BLaER1 treated with 17β-estradiol and CSF1 and Interleukin-3, amounts not matched to agents 10 nM and 100 nM (cell line): ENCODE measurements at regions not wholly inside any gene's neighbourhood (a gene's known extent, or its start where the extent isn't known, plus 50 kb on each side); places are given as distances from the start of the nearest gene placed in this dataset.

ENCODE experiments used
- H3K27ac ChIP-seq, 11 experiments: shearing (Covaris generic); formaldehyde crosslinking; 2 replicates each; pipeline ENCODE4 v1.8.1; 2022
- H3K27me3 ChIP-seq, 11 experiments: shearing (Covaris generic); formaldehyde crosslinking; 2 replicates each; pipeline ENCODE4 v1.8.1; 2022
- H3K36me3 ChIP-seq, 11 experiments: shearing (Covaris generic); formaldehyde crosslinking; 2 replicates each; pipeline ENCODE4 v1.8.1; 2022
- H3K4me1 ChIP-seq, 10 experiments: shearing (Covaris generic); formaldehyde crosslinking; 2 replicates each; pipeline ENCODE4 v1.8.1; 2022
- H3K4me2 ChIP-seq, 11 experiments: shearing (Covaris generic); formaldehyde crosslinking; 2 replicates each; pipeline ENCODE4 v1.8.1; 2022
- H3K4me3 ChIP-seq, 10 experiments: shearing (Covaris generic); formaldehyde crosslinking; 2 replicates each; pipeline ENCODE4 v1.8.1; 2022
- H3K9ac ChIP-seq, 11 experiments: shearing (Covaris generic); formaldehyde crosslinking; 2 replicates each; pipeline ENCODE4 v1.8.1; 2022
- H3K9me3 ChIP-seq, 11 experiments: shearing (Covaris generic); formaldehyde crosslinking; replicated peaks in 1 of 11; 2 replicates each; pipeline ENCODE4 v1.8.1; 2022
- H4K20me1 ChIP-seq, 11 experiments: shearing (Covaris generic); formaldehyde crosslinking; 2 replicates each; pipeline ENCODE4 v1.8.1; 2022
- Cebpa-rat ChIP-seq, 11 experiments: shearing (Covaris generic); IDR thresholded peaks; 2 replicates each; pipeline ENCODE4 v1.8.1; 2022

GRCh38 chr1:229867726-229868125, 199.3 kb upstream of the GALNT2 start:
- no peaks in the 10 kb centered on the region for H3K4me1 ChIP-seq

GRCh38 chr1:229869240-229869639, 197.8 kb upstream of the GALNT2 start:
- Histone ChIP-seq H3K4me1 (no peaks in the 10 kb centered on the region), H3K9me3 (peaks cover 0 to 10% (median 7%) of the 10 kb centered on the region in 11 experiments; a peak in 10 of 22 replicates), H3K27ac (no peak overlapping the region), H3K4me3 (no peak overlapping the region), H3K9ac (no peak overlapping the region), H3K4me2 (no peak overlapping the region), H3K36me3 (no peaks in the 10 kb centered on the region), H3K27me3 (no peaks in the 10 kb centered on the region), H4K20me1 (no peaks in the 10 kb centered on the region)
- TF ChIP-seq Cebpa-rat (IDR thresholded peaks at IDR 0.05) = no peak

More at GRCh38 chr1:229867726-229868125, 199.3 kb upstream of the GALNT2 start:
- peaks cover 0 to 11% (median 9%) of the 10 kb centered on the region in 11 experiments; a peak in 10 of 22 replicates for H3K9me3 ChIP-seq
- H3K27ac ChIP-seq = no peak overlapping the region
- TF ChIP-seq Cebpa-rat (IDR thresholded peaks at IDR 0.05) = no peak
- H3K27me3 ChIP-seq = no peaks in the 10 kb centered on the region
- H3K4me3 ChIP-seq = no peak overlapping the region
- no peaks in the 10 kb centered on the region for H4K20me1 ChIP-seq
- no peak overlapping the region for H3K9ac ChIP-seq
- H3K36me3 ChIP-seq = no peaks in the 10 kb centered on the region
- H3K4me2 ChIP-seq = no peak overlapping the region

- peaks cover 0 to 10% (median 7%) of the 10 kb centered on the region in 11 experiments; a peak in 10 of 22 replicates for H3K9me3 ChIP-seq
- no peak for TF ChIP-seq Cebpa-rat (IDR thresholded peaks at IDR 0.05)
- H3K9ac ChIP-seq = no peak overlapping the region
- H3K27ac ChIP-seq = no peak overlapping the region
- H3K36me3 ChIP-seq = no peaks in the 10 kb centered on the region
- no peaks in the 10 kb centered on the region for H4K20me1 ChIP-seq
- H3K4me1 ChIP-seq = no peaks in the 10 kb centered on the region
- no peak overlapping the region for H3K4me2 ChIP-seq
- no peak overlapping the region for H3K4me3 ChIP-seq
- H3K27me3 ChIP-seq = no peaks in the 10 kb centered on the region
These were observed 197.4 kb upstream of the GALNT2 start for GRCh38 chr1:229869687-229870086.

GRCh38 chr1:229870381-229870780, 196.7 kb upstream of the GALNT2 start:
- H3K9me3 ChIP-seq = peaks cover 0 to 4% (median 2%) of the 10 kb centered on the region in 11 experiments; a peak in 10 of 22 replicates
- no peaks in the 10 kb centered on the region for H3K27me3 ChIP-seq
- H4K20me1 ChIP-seq = no peaks in the 10 kb centered on the region
- no peak for TF ChIP-seq Cebpa-rat (IDR thresholded peaks at IDR 0.05)
- no peak overlapping the region for H3K4me2 ChIP-seq
- H3K27ac ChIP-seq = no peak overlapping the region
- H3K4me3 ChIP-seq = no peak overlapping the region
- H3K4me1 ChIP-seq = no peaks in the 10 kb centered on the region
- H3K36me3 ChIP-seq = no peaks in the 10 kb centered on the region
- no peak overlapping the region for H3K9ac ChIP-seq

GRCh38 chr1:229871078-229871676, 195.9 kb upstream of the GALNT2 start:
- H3K36me3 ChIP-seq = no peaks in the 10 kb centered on the region
- no peaks in the 10 kb centered on the region for H3K9me3 ChIP-seq
- no peaks in the 10 kb centered on the region for H3K4me1 ChIP-seq
- H3K4me3 ChIP-seq = no peak overlapping the region
- H3K27me3 ChIP-seq = no peaks in the 10 kb centered on the region
- H3K9ac ChIP-seq = no peak overlapping the region
- no peak for TF ChIP-seq Cebpa-rat (IDR thresholded peaks at IDR 0.05)
- no peak overlapping the region for H3K4me2 ChIP-seq
- H3K27ac ChIP-seq = no peak overlapping the region
- no peaks in the 10 kb centered on the region for H4K20me1 ChIP-seq

- Histone ChIP-seq H4K20me1 (no peaks in the 10 kb centered on the region), H3K4me1 (no peaks in the 10 kb centered on the region), H3K27ac (no peak overlapping the region), H3K36me3 (no peaks in the 10 kb centered on the region), H3K4me2 (no peak overlapping the region), H3K4me3 (no peak overlapping the region), H3K9me3 (no peaks in the 10 kb centered on the region), H3K9ac (no peak overlapping the region), H3K27me3 (no peaks in the 10 kb centered on the region)
- no peak for TF ChIP-seq Cebpa-rat (IDR thresholded peaks at IDR 0.05)
These were observed 192.9 kb upstream of the GALNT2 start for GRCh38 chr1:229874136-229874535.

- Histone ChIP-seq H3K4me3 (no peak overlapping the region), H3K27ac (no peak overlapping the region), H3K4me1 (no peaks in the 10 kb centered on the region), H3K9me3 (no peaks in the 10 kb centered on the region), H3K36me3 (no peaks in the 10 kb centered on the region), H3K9ac (no peak overlapping the region), H3K27me3 (no peaks in the 10 kb centered on the region), H3K4me2 (no peak overlapping the region), H4K20me1 (no peaks in the 10 kb centered on the region)
- TF ChIP-seq Cebpa-rat (IDR thresholded peaks at IDR 0.05) = no peak
These were observed 192.4 kb upstream of the GALNT2 start for GRCh38 chr1:229874609-229875008.

- Histone ChIP-seq H3K27ac (no peak overlapping the region), H3K9me3 (no peaks in the 10 kb centered on the region), H3K4me3 (no peak overlapping the region), H3K27me3 (no peaks in the 10 kb centered on the region), H3K36me3 (no peaks in the 10 kb centered on the region), H3K4me2 (no peak overlapping the region), H4K20me1 (no peaks in the 10 kb centered on the region), H3K4me1 (no peaks in the 10 kb centered on the region), H3K9ac (no peak overlapping the region)
- no peak for TF ChIP-seq Cebpa-rat (IDR thresholded peaks at IDR 0.05)
These were observed 192.0 kb upstream of the GALNT2 start for GRCh38 chr1:229875086-229875485.

GRCh38 chr1:229879746-229880145, 187.3 kb upstream of the GALNT2 start:
- Histone ChIP-seq H3K36me3 (no peaks in the 10 kb centered on the region), H3K9ac (no peak overlapping the region), H3K27ac (no peak overlapping the region), H3K4me1 (peaks cover 9 to 17% (median 13%) of the 10 kb centered on the region in 10 experiments), H4K20me1 (no peaks in the 10 kb centered on the region), H3K9me3 (no peaks in the 10 kb centered on the region), H3K4me2 (no peak overlapping the region), H3K27me3 (no peaks in the 10 kb centered on the region), H3K4me3 (no peak overlapping the region)
- no peak for TF ChIP-seq Cebpa-rat (IDR thresholded peaks at IDR 0.05)
